ENCODE measurements at regions not wholly inside any gene's neighbourhood (a gene's known extent, or its start where the extent isn't known, plus 50 kb on each side); places are given as distances from the start of the nearest gene placed in this dataset.

- Histone ChIP-seq H4K20me1 (ENCODE audit: insufficient read depth) (no peaks in the 10 kb centered on the region), H3K27ac (no peak overlapping the region), H3K36me3 (ENCODE audit: insufficient read depth) (no peaks in the 10 kb centered on the region), H3K9ac (no peak overlapping the region), H3K4me3 (IDR thresholded peaks at IDR 0.05; ENCODE audit: insufficient read depth, low read depth, low read length) (no peak overlapping the region), H2AFZ (ENCODE audit: low read depth) (no peak overlapping the region), H3K79me2 (ENCODE audit: insufficient read depth, low read depth) (no peaks in the 10 kb centered on the region), H3K4me1 (ENCODE audit: low read depth, poor library complexity, severe bottlenecking) (no peaks in the 10 kb centered on the region), H3K27me3 (ENCODE audit: insufficient read depth, low read depth) (no peaks in the 10 kb centered on the region), H3K4me2 (no peak overlapping the region)
- TF ChIP-seq CTCF (conservative IDR thresholded peaks at IDR 0.05; ENCODE audit: low read depth, low read length) = no peak
Measured at GRCh38 chr1:60423146-60423780, 349.7 kb upstream of the C1orf87 start.

- no peaks in the 10 kb centered on the region for H3K4me1 ChIP-seq (ENCODE audit: low read depth, poor library complexity, severe bottlenecking)
- H3K27ac ChIP-seq = no peak overlapping the region
- H3K4me3 ChIP-seq (IDR thresholded peaks at IDR 0.05; ENCODE audit: insufficient read depth, low read depth, low read length) = no peak overlapping the region
- no peaks in the 10 kb centered on the region for H3K79me2 ChIP-seq (ENCODE audit: insufficient read depth, low read depth)
- no peaks in the 10 kb centered on the region for H3K36me3 ChIP-seq (ENCODE audit: insufficient read depth)
- no peak overlapping the region for H3K9ac ChIP-seq
- H3K4me2 ChIP-seq = no peak overlapping the region
- H3K27me3 ChIP-seq (ENCODE audit: insufficient read depth, low read depth) = no peaks in the 10 kb centered on the region
- no peaks in the 10 kb centered on the region for H4K20me1 ChIP-seq (ENCODE audit: insufficient read depth)
- H2AFZ ChIP-seq (ENCODE audit: low read depth) = no peak overlapping the region
- TF ChIP-seq CTCF (conservative IDR thresholded peaks at IDR 0.05; ENCODE audit: low read depth, low read length) = no peak
Measured at GRCh38 chr1:60421965-60422364, 348.4 kb upstream of the C1orf87 start.

DNA sequence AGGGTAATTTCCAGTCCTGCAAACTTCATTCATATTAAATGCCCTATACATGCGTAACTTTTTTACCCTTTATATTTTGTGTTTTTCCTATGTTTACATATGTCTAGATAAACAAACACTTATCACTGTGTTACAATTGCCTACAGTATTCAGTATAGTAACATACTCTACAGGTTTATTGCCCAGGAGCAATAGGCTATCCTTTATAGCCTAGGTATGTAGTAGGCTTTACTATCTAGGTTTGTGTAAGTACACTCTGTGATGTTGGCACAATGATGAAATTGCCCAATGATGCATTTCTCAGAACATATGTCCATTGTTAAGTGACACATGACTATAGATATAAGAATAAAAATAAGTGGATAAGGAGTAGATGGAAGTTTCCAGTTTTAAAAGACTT, 345.5 kb upstream of the C1orf87 start:
- Histone ChIP-seq H3K36me3 (ENCODE audit: insufficient read depth) (no peaks in the 10 kb centered on the region), H3K4me1 (ENCODE audit: low read depth, poor library complexity, severe bottlenecking) (no peaks in the 10 kb centered on the region), H3K4me3 (IDR thresholded peaks at IDR 0.05; ENCODE audit: insufficient read depth, low read depth, low read length) (no peak overlapping the region), H3K79me2 (ENCODE audit: insufficient read depth, low read depth) (no peaks in the 10 kb centered on the region), H3K4me2 (no peak overlapping the region), H3K27me3 (ENCODE audit: insufficient read depth, low read depth) (no peaks in the 10 kb centered on the region), H3K9ac (no peak overlapping the region), H2AFZ (ENCODE audit: low read depth) (no peak overlapping the region), H4K20me1 (ENCODE audit: insufficient read depth) (no peaks in the 10 kb centered on the region), H3K27ac (no peak overlapping the region)
- no peak for TF ChIP-seq CTCF (conservative IDR thresholded peaks at IDR 0.05; ENCODE audit: low read depth, low read length)

GRCh38 chr1:60415696-60416095, 342.1 kb upstream of the C1orf87 start:
- H3K4me3 ChIP-seq (IDR thresholded peaks at IDR 0.05; ENCODE audit: insufficient read depth, low read depth, low read length) = no peak overlapping the region
- no peaks in the 10 kb centered on the region for H3K36me3 ChIP-seq (ENCODE audit: insufficient read depth)
- no peak overlapping the region for H3K27ac ChIP-seq
- H3K79me2 ChIP-seq (ENCODE audit: insufficient read depth, low read depth) = no peaks in the 10 kb centered on the region
- no peaks in the 10 kb centered on the region for H4K20me1 ChIP-seq (ENCODE audit: insufficient read depth)
- no peak overlapping the region for H3K9ac ChIP-seq
- H3K4me1 ChIP-seq (ENCODE audit: low read depth, poor library complexity, severe bottlenecking) = no peaks in the 10 kb centered on the region
- no peak for TF ChIP-seq CTCF (conservative IDR thresholded peaks at IDR 0.05; ENCODE audit: low read depth, low read length)
- H3K27me3 ChIP-seq (ENCODE audit: insufficient read depth, low read depth) = no peaks in the 10 kb centered on the region
- H2AFZ ChIP-seq (ENCODE audit: low read depth) = no peak overlapping the region
- no peak overlapping the region for H3K4me2 ChIP-seq
